HG02588 (cell line): ENCODE measurements at regions not wholly inside any gene's neighbourhood (a gene's known extent, or its start where the extent isn't known, plus 50 kb on each side); places are given as distances from the start of the nearest gene placed in this dataset.
A peak's percentile ranks its signal among the peaks of the same experiment; 100 is the strongest.
"Not testable (repeated sequence)": the region's sequence is repeated elsewhere in the genome, so short reads cannot be mapped to it uniquely, and the experiment has no call there.

Source experiments
- ATAC-seq: cut with Tn5 transposase; IDR thresholded peaks from one replicate; pipeline ENCODE4 v1.9.1; 2021; ENCODE audit warnings: mild to moderate bottlenecking, moderate library complexity; ENCODE audit not compliant: unreplicated experiment

GRCh38 chr7:125848157-125848556 is 918.5 kb upstream of the POT1 start:
- ATAC-seq, result no peak

DNA sequence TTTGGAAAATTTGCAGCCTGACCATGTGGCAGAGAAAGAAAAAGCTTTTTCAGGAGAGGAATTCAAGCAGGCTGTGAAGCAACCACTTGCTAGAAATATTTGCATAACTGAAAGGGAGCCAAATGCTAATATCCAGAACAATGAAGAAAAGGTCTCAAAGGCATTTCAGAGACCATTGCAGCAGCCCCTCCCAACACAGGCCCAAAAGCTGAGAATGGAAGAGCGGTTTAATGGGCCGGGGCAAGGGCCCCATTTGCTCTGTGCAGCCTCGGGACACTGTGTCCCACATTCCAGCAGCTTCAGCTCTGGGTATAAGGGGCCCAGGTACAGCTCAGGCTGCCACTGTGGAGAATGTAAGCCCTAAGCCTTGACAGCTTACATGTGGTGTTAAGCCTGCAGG is 918.1 kb upstream of the POT1 start:
- ATAC-seq, result no peak

- ATAC-seq, result no peak
Observed at GRCh38 chr7:125847055-125847454, 917.4 kb upstream of the POT1 start.

DNA sequence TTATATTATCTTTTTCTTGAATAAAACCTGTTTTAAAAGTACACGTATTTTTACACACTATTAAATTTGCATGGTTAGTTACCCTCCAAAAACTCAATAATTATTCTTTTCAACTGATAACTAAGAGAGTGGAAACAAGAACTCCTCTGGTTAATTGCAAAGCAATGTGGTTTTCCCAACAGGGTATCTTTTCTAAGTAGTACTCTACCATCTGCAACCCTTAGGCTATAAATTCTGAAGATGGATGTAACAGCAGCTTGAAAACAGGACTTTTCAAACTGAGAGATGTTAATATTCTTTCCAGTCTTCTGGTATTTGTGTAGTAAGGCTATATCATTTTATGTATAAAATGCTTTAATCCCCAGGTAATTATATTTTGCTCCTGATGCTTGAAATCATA is 916.1 kb upstream of the POT1 start:
- ATAC-seq, result no peak

GRCh38 chr7:125834421-125834820 is 904.8 kb upstream of the POT1 start:
- no peak for ATAC-seq

GRCh38 chr7:125833839-125834238 is 904.2 kb upstream of the POT1 start:
- ATAC-seq, result no peak

- no peak for ATAC-seq
Observed at GRCh38 chr7:125830743-125831142, 901.1 kb upstream of the POT1 start.

- ATAC-seq, result no peak
Observed at GRCh38 chr7:125828153-125828700, 898.6 kb upstream of the POT1 start.

- no peak for ATAC-seq
Observed at GRCh38 chr7:125823538-125823937, 893.9 kb upstream of the POT1 start.

DNA sequence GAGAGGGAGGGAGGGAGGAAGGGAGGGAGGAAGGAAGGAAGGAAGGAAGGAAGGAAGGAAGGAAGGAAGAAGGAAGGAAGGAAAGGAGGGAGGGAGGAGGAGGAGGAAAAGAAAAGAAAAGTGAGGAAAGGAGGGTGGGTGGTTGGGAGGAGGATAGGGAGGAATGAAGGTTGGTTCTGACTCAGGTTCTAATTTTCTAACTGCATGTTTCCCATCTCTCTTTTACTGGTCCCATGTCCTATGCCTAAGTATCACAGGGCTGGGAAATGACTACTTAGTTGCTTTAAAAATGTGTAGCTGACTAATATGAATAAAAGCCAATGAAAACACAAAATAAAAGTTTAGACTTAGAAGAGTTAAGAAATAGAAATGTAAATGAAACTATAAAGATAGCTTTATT is 890.9 kb upstream of the POT1 start:
- ATAC-seq, result no peak

DNA sequence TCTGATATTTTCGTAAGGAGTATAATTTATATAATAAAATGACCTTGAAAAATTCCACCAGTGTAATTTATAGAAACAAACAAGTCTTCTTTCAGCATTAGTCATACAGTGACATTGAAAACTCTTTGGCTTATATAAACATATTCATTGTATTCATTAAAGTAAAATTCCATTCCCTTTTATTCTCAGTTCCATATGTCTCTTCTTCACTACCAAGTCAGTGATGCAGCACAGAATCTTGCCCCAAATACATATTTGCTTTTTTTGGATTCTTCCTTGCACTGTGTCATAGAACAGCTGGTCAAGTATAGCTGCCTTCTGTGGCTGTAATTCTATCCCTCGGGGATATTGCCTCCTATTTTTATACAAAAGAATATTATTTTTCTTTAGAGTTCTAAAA is 884.5 kb upstream of the POT1 start:
- ATAC-seq, result no peak

GRCh38 chr7:125806491-125806890 is 876.9 kb upstream of the POT1 start:
- not testable (repeated sequence) for ATAC-seq

DNA sequence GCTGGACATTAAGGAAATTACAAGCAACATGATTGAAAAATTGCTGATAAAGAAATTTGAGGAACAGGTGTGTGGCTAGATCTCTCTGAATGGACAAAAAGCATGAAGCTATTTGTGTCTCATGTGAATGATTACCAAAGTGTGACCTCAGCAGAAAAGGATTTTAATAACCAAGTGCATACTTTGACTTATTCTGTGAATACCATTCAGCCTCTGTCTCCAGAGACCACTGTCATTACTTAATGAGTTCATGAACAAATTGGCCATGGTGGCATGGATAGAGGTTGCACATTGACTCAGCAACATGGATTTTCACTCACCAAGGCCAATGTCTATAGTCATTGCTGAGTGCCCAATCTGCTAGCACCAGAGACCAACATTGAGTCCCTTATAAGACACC is 874.6 kb upstream of the POT1 start:
- no peak for ATAC-seq

DNA sequence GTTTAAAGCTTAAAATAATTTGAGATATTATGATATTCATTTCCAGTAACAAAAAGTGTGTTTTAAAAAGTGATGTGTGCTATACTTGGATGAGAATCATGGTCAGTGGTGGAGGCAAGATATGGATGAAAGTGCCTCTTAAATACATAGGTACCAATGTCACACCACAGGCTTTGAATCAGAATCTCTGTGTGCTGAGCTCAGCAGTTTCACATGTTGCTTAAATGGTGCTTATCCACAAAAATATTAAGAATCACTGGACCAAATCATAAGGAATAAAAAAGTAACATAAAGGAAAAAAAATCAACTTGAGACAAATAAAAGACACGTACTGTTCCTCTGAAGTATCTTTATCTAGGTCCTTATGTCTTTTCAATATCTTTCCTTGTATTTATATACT is 850.5 kb upstream of the POT1 start:
- ATAC-seq, result no peak

DNA sequence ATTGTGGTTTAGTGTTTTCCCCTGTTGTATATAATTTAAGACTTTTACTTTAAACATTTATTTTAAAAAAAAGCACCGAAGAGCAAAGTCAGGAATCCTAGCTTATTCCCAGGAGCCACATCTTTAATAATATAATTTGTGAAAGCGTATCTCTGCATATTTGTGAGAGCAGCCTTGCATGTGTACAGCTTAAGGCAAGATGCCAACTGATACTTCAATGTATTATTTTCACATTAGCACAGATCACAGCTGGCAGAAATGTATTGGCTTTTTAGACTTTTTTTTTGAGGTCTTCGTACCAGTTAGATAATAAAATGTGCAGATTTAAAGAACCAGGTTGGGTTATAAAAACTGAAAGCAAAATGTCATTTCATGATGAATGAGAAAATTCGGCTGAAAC is 845.7 kb upstream of the POT1 start:
- ATAC-seq, result no peak

GRCh38 chr7:125773113-125773785 is 843.6 kb upstream of the POT1 start:
- ATAC-seq, result no peak

DNA sequence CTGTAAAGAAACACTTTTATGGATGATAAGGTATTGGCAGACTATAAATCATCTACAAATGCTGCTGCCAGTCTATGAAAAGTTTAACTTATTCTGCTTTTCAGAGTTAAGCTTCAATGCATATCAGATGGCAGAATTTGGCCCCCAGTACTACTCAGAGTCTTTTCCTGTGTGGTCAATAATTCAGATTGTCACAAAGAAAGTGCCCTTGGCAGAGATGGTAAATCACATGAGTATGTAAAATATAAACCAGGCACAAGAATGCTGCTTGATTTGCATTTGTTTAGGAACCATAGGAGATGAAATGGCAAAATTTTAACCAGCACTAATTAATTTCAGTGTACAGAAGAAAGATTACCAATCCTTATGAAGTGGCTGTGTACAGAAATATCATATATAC is 818.3 kb upstream of the POT1 start:
- no peak for ATAC-seq

GRCh38 chr7:125746510-125746909 is 816.9 kb upstream of the POT1 start:
- ATAC-seq, result no peak

DNA sequence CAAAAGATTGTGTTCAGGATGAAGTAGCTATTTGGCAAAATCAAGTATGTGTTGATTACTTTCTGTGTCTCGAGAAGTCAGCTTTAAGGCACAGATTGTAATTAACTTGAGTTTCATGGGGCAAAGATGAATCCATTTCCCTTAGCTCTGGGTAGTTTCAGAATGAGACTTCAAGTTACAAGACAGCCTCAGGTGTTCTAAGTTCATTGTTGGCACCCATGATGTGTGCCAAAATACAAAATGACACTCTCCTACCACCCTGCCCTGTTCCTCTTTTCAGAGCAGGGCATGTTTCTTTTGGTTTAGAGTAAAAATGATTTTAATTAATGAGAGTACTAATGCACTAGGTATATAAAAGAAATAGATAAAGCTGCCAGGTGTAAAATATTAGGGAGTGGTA is 797.6 kb upstream of the POT1 start:
- no peak for ATAC-seq

DNA sequence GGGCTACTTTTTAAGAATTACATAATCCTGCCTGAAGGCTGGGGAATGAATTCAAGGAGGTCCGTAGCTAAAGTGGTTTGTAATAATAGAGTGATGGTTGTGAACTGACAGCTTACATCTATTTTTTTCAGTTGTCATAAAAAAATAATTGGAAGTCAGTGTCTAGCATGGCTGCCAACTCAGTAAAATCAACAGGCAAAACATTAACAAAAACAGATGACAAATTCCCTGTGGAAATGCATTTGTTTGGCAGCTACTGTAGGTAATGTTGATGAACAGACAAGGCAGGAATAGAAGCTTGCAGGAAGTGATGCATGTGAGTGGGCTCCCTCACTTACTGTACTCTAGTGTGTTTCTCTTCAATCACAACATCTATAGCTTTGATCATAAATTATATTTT is 766.0 kb upstream of the POT1 start:
- no peak for ATAC-seq

GRCh38 chr7:125683156-125683555 is 753.5 kb upstream of the POT1 start:
- ATAC-seq, result no peak

GRCh38 chr7:125681508-125681907 is 751.9 kb upstream of the POT1 start:
- ATAC-seq, result peak; percentile 64

DNA sequence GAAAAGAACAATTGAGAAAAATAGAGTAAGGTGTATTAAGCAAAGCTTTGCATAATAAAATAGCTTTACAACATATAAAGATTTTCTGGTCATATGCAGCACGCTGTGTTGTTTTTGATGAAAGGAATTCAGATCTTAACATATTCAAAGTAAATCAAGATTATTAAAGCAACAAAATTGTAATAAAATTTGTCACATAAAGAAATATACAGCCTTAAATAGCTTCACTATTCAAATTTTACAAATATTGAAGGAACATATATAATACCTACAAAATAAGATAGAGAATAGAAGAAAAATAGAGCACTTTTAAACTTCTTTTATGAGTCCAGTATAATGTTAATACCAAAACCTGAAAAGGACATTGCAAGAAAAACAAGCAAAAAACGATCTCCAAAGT is 749.1 kb upstream of the POT1 start:
- no peak for ATAC-seq
